ENCODE measurements at regions not wholly inside any gene's neighbourhood (a gene's known extent, or its start where the extent isn't known, plus 50 kb on each side); places are given as distances from the start of the nearest gene placed in this dataset.

GRCh38 chr13:33445024-33445423 lies 159.5 kb upstream of the STARD13 start:
- in situ Hi-C loops (cut with MboI; ENCODE audit: low sequenced_read_pairs) (no loop called here), intact Hi-C loops (cut with micrococcal nuclease) (no loop called here)
- no peak for ATAC-seq (ENCODE audit: low read depth)

More at GRCh38 chr13:33445024-33445423, 159.5 kb upstream of the STARD13 start:
- Histone ChIP-seq H4K8ac (ENCODE audit: low read depth in 2 of 2, low read length in 2 of 2) (no peak overlapping the region), H4K5ac (ENCODE audit: low read depth, low read length) (no peak overlapping the region), H3K4me3 (ENCODE audit: insufficient read depth, low read depth, low read length) (no peak overlapping the region), H3K4me1 (ENCODE audit: control insufficient read depth, insufficient read depth, low read length) (no peaks in the 10 kb centered on the region), H3K56ac (ENCODE audit: extremely low read depth, insufficient read depth, low read length) (no peak overlapping the region), H3K18ac (ENCODE audit: low read depth, low read length) (no peak overlapping the region), H3K27me3 (ENCODE audit: control insufficient read depth, insufficient read depth, low read length) (no peaks in the 10 kb centered on the region), H4K91ac (ENCODE audit: insufficient read depth, low read depth, low read length) (no peak overlapping the region), H2AK5ac (ENCODE audit: low read depth, low read length) (no peak overlapping the region), H3K4ac (ENCODE audit: low read depth, low read length) (no peak overlapping the region), H2BK20ac (ENCODE audit: low read depth, low read length) (no peak overlapping the region), H2AK9ac (replicated peaks; ENCODE audit: low read depth, low read length, poor library complexity) (no peak overlapping the region), H3K79me1 (ENCODE audit: low read depth in 1 of 2, low read length in 2 of 2) (peaks cover 0 to 3% of the 10 kb centered on the region in 2 experiments; a peak in 1 of 4 replicates), H3K27ac (ENCODE audit: insufficient read depth, low read length) (no peak overlapping the region), H3K23ac (ENCODE audit: low read depth, low read length) (no peak overlapping the region), H2BK15ac (ENCODE audit: low read depth, low read length) (no peak overlapping the region), H4K20me1 (ENCODE audit: insufficient read depth, low read length) (no peaks in the 10 kb centered on the region), H3K4me2 (ENCODE audit: low read depth, low read length) (no peak overlapping the region), H3K36me3 (ENCODE audit: control insufficient read depth, insufficient read depth, low read length) (no peaks in the 10 kb centered on the region), H3K9me1 (ENCODE audit: insufficient read depth, low read length) (peaks cover 3% of the 10 kb centered on the region; the same call in 1 of the 2 replicates), H2BK5ac (ENCODE audit: low read depth, low read length, poor library complexity, severe bottlenecking) (no peak overlapping the region), H2AFZ (replicated peaks; ENCODE audit: low read length, poor library complexity) (no peak overlapping the region), H3K9ac (ENCODE audit: low read depth, low read length) (no peak overlapping the region), H3K9me3 (ENCODE audit: control insufficient read depth, insufficient read depth, low read length) (no peaks in the 10 kb centered on the region), H2BK120ac (ENCODE audit: low read depth, low read length) (no peak overlapping the region), H3K14ac (replicated peaks; ENCODE audit: low read depth, low read length) (no peak overlapping the region)
- ChIA-PET POLR2A (ENCODE audit: unreplicated experiment) (no interaction called here), CTCF (no interaction called here)
- DNase-seq = no peak
- TF ChIP-seq MXI1 (IDR thresholded peaks at IDR 0.05; ENCODE audit: borderline replicate concordance, low read depth, low read length) = no peak
- TF ChIP-seq MAZ (IDR thresholded peaks at IDR 0.05; ENCODE audit: borderline replicate concordance, low read depth, low read length) = no peak
- no peak for TF ChIP-seq NFE2L2 (IDR thresholded peaks at IDR 0.05; ENCODE audit: low read depth, low read length)
- TF ChIP-seq, protein P1, sequence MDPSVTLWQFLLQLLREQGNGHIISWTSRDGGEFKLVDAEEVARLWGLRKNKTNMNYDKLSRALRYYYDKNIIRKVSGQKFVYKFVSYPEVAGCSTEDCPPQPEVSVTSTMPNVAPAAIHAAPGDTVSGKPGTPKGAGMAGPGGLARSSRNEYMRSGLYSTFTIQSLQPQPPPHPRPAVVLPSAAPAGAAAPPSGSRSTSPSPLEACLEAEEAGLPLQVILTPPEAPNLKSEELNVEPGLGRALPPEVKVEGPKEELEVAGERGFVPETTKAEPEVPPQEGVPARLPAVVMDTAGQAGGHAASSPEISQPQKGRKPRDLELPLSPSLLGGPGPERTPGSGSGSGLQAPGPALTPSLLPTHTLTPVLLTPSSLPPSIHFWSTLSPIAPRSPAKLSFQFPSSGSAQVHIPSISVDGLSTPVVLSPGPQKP (IDR thresholded peaks at IDR 0.05; ENCODE audit: borderline replicate concordance, low read depth, low read length) = no peak
- no peak for TF ChIP-seq CTCF (conservative IDR thresholded peaks at IDR 0.05; ENCODE audit: low read depth, low read length)
- no peak for TF ChIP-seq CEBPB (IDR thresholded peaks at IDR 0.05; ENCODE audit: low read depth, low read length)
- TF ChIP-seq RFX5 (IDR thresholded peaks at IDR 0.05; ENCODE audit: low read depth, low read length) = no peak
- TF ChIP-seq CHD1 (IDR thresholded peaks at IDR 0.05; ENCODE audit: low read depth, low read length) = no peak
- dilution Hi-C loops (cut with HindIII; ENCODE audit: low sequenced_read_pairs, unreplicated experiment) = no loop called here
- no CpG with 5 or more reads among the region's 1 CpG for WGBS, 2 experiments (ENCODE audit: extremely low coverage in 2 of 2, insufficient read length in 1 of 2)
- no TSS peak for BruUV-seq (replicated peaks)

Data from IMR-90 (cell line).